H1 (cell line): ENCODE measurements at regions not wholly inside any gene's neighbourhood (a gene's known extent, or its start where the extent isn't known, plus 50 kb on each side); places are given as distances from the start of the nearest gene placed in this dataset.

Experiments used
- CTCF ChIA-PET: fragments of 300-600 bp; sonication (Branson Sonifier 250); formaldehyde crosslinking; loops from one replicate; lab custom pipeline; 2021; ENCODE audit not compliant: partially characterized antibody; lab: Charles Lee
- POLR2A ChIA-PET: fragments of 300-600 bp; sonication (Branson Sonifier 250); formaldehyde crosslinking; loops from one replicate; lab custom pipeline; 2021; ENCODE audit warnings: inconsistent platforms; ENCODE audit not compliant: partially characterized antibody; lab: Charles Lee
- DNase-seq, 2 experiments: peaks; one replicate each; pipeline versions ENCODE4 v3.0.0 to v3.0.0-alpha.2; 2010 to 2022; ENCODE audit warnings: low spot score in 2 of 2, low read depth in 1 of 2, mixed read lengths in 1 of 2
- FAIRE-seq: peaks from 2 replicates; lab custom pipeline; 2011; peaks lifted over from hg19 to GRCh38; lab: Jason Lieb, UNC
- H2AFZ ChIP-seq: 2 replicates; pipeline ENCODE4 v1.8.1; 2012; ENCODE audit warnings: low read length, inconsistent platforms
- H2AK5ac ChIP-seq: 2 replicates; pipeline ENCODE4 v1.6.1; 2013; ENCODE audit warnings: low read depth, low read length
- H2BK120ac ChIP-seq: replicated peaks from 2 replicates; pipeline ENCODE3; 2013; ENCODE audit warnings: low read depth, low read length, inconsistent platforms
- H2BK12ac ChIP-seq: 2 replicates; pipeline ENCODE4 v1.6.1; 2013; ENCODE audit warnings: low read depth, low read length
- H2BK15ac ChIP-seq: 2 replicates; pipeline ENCODE4 v1.6.1; 2013; ENCODE audit warnings: low read length
- H2BK20ac ChIP-seq: 2 replicates; pipeline ENCODE4 v1.6.1; 2013; ENCODE audit warnings: low read length
- H2BK5ac ChIP-seq: 2 replicates; pipeline ENCODE4 v1.6.1; 2013; ENCODE audit warnings: low read depth, low read length
- H3K14ac ChIP-seq: 2 replicates; pipeline ENCODE4 v1.6.1; 2013; ENCODE audit warnings: inconsistent platforms; ENCODE audit not compliant: insufficient read length
- H3K18ac ChIP-seq: 2 replicates; pipeline ENCODE4 v1.6.1; 2013; ENCODE audit warnings: low read length; ENCODE audit errors: extremely low read depth
- H3K23ac ChIP-seq: 2 replicates; pipeline ENCODE4 v1.6.1; 2013; ENCODE audit warnings: inconsistent platforms; ENCODE audit not compliant: insufficient read length
- H3K23me2 ChIP-seq: 2 replicates; pipeline ENCODE4 v1.6.1; 2013; ENCODE audit warnings: low read depth, low read length
- H3K27ac ChIP-seq: 2 replicates; pipeline ENCODE4 v1.6.1; 2011; ENCODE audit warnings: low read depth, low read length, inconsistent platforms
- H3K27me3 ChIP-seq, 4 experiments: replicated peaks in 1 of 4; 1 replicate in 1 of 4; 2 replicates in 3 of 4; pipeline versions ENCODE4 v1.6.1 to v1.8.1; 2011 to 2013; ENCODE audit warnings: low read length in 3 of 4, mild to moderate bottlenecking in 3 of 4, inconsistent platforms in 2 of 4, mixed read lengths in 2 of 4, moderate library complexity in 1 of 4; ENCODE audit not compliant: control insufficient read depth in 3 of 4, insufficient read depth in 3 of 4; ENCODE audit errors: extremely low read depth in 1 of 4
- H3K36me3 ChIP-seq, 4 experiments: 2 replicates each; pipeline versions ENCODE4 v1.6.1 to v1.8.1; 2011 to 2013; ENCODE audit warnings: mild to moderate bottlenecking in 4 of 4, low read length in 3 of 4, moderate library complexity in 2 of 4, control low read depth in 1 of 4, inconsistent platforms in 1 of 4; ENCODE audit not compliant: insufficient read depth in 4 of 4, control insufficient read depth in 2 of 4
- H3K4ac ChIP-seq: replicated peaks from 2 replicates; pipeline ENCODE3; 2013; ENCODE audit warnings: low read length, low read depth, mixed read lengths, inconsistent platforms; ENCODE audit not compliant: insufficient read length
- H3K4me1 ChIP-seq, 4 experiments: replicated peaks in 1 of 4; 1 replicate in 1 of 4; 2 replicates in 3 of 4; pipeline versions ENCODE4 v1.6.1 to v1.8.1; 2011 to 2013; ENCODE audit warnings: low read length in 3 of 4, inconsistent platforms in 2 of 4, mixed read lengths in 1 of 4; ENCODE audit not compliant: insufficient read depth in 4 of 4, control insufficient read depth in 3 of 4
- H3K4me2 ChIP-seq, 2 experiments: 2 replicates each; pipeline versions ENCODE4 v1.6.1 to v1.8.1; 2011 to 2013; ENCODE audit warnings: low read depth in 2 of 2, low read length in 2 of 2, control low read depth in 1 of 2, inconsistent platforms in 1 of 2, mild to moderate bottlenecking in 1 of 2; ENCODE audit not compliant: insufficient read depth in 1 of 2
- H3K4me3 ChIP-seq, 4 experiments: fragments of 200-600, 300-600 bp in 1 of 4; sonication (generic), shearing (Covaris generic), sonication (Bioruptor Twin) in 1 of 4; 2 replicates each; pipeline versions ENCODE4 v1.5.1 to v1.8.1; 2011 to 2016; ENCODE audit warnings: low read length in 4 of 4, low read depth in 3 of 4, control low read depth in 2 of 4, inconsistent platforms in 2 of 4, mild to moderate bottlenecking in 2 of 4, mixed read lengths in 1 of 4, moderate library complexity in 1 of 4; ENCODE audit not compliant: insufficient read depth in 2 of 4; ENCODE audit errors: extremely low read depth in 1 of 4
- H3K56ac ChIP-seq: replicated peaks from 2 replicates; pipeline ENCODE3; 2013; ENCODE audit warnings: low read depth, mild to moderate bottlenecking, mixed read lengths, low read length, inconsistent platforms; ENCODE audit not compliant: insufficient read length
- H3K79me1 ChIP-seq: 2 replicates; pipeline ENCODE4 v1.6.1; 2013; ENCODE audit warnings: low read depth, low read length, control low read depth
- H3K79me2 ChIP-seq, 2 experiments: 2 replicates each; pipeline versions ENCODE4 v1.6.1 to v1.8.1; 2012 to 2013; ENCODE audit warnings: low read length in 2 of 2, mild to moderate bottlenecking in 2 of 2, inconsistent platforms in 1 of 2; ENCODE audit not compliant: insufficient read depth in 2 of 2, control insufficient read depth in 1 of 2
- H3K9ac ChIP-seq, 4 experiments: replicated peaks in 1 of 4; 1 replicate in 1 of 4; 2 replicates in 3 of 4; pipeline versions ENCODE4 v1.6.1 to v1.8.1; 2011 to 2013; ENCODE audit warnings: low read depth in 3 of 4, low read length in 3 of 4, control low read depth in 2 of 4, mild to moderate bottlenecking in 2 of 4, moderate library complexity in 2 of 4, inconsistent platforms in 1 of 4; ENCODE audit errors: extremely low read depth in 1 of 4
- H3K9me3 ChIP-seq, 2 experiments: 2 replicates each; pipeline versions ENCODE4 v1.6.1 to v1.8.1; 2012 to 2013; ENCODE audit warnings: mild to moderate bottlenecking in 2 of 2, moderate library complexity in 2 of 2, control low read depth in 1 of 2, inconsistent platforms in 1 of 2, low read depth in 1 of 2, low read length in 1 of 2, mixed read lengths in 1 of 2; ENCODE audit not compliant: insufficient read depth in 2 of 2
- H4K20me1 ChIP-seq, 2 experiments: replicated peaks in 1 of 2; 2 replicates each; pipeline versions ENCODE3 to v1.8.1; 2011 to 2013; ENCODE audit warnings: inconsistent platforms in 2 of 2, low read length in 2 of 2, mild to moderate bottlenecking in 1 of 2; ENCODE audit not compliant: insufficient read depth in 2 of 2, control insufficient read depth in 1 of 2
- H4K5ac ChIP-seq: 2 replicates; pipeline ENCODE4 v1.6.1; 2013; ENCODE audit warnings: low read length, low read depth, mixed read lengths, inconsistent platforms; ENCODE audit not compliant: insufficient read length
- H4K8ac ChIP-seq: 2 replicates; pipeline ENCODE4 v1.8.0; 2013; ENCODE audit warnings: mild to moderate bottlenecking, moderate library complexity, low read length, inconsistent platforms; ENCODE audit not compliant: insufficient read depth; ENCODE audit errors: extremely low read depth
- H4K91ac ChIP-seq: replicated peaks from 2 replicates; pipeline ENCODE3; 2013; ENCODE audit warnings: low read length, mixed read lengths, inconsistent platforms; ENCODE audit not compliant: insufficient read length
- ASH2L ChIP-seq: fragments of 200-600, 300-600 bp; sonication (generic); IDR thresholded peaks from one replicate; pipeline ENCODE4 v1.7.1; 2017; ENCODE audit warnings: low read length
- ATF3 ChIP-seq: IDR thresholded peaks from 2 replicates; pipeline ENCODE4 v1.6.1; 2011; ENCODE audit warnings: low read depth, mild to moderate bottlenecking, low read length; ENCODE audit not compliant: insufficient read depth
- CEBPB ChIP-seq: IDR thresholded peaks from 2 replicates; pipeline ENCODE4 v1.6.1; 2012; ENCODE audit warnings: low read depth, low read length
- CREB1 ChIP-seq: IDR thresholded peaks from 2 replicates; pipeline ENCODE4 v1.6.1; 2012; ENCODE audit warnings: inconsistent platforms
- CTBP2 ChIP-seq: IDR thresholded peaks from 2 replicates; pipeline ENCODE4 v1.7.0; 2011; ENCODE audit warnings: borderline replicate concordance, mild to moderate bottlenecking, moderate library complexity, mixed read lengths, low read length; ENCODE audit not compliant: insufficient read depth, insufficient read length
- HDAC2 ChIP-seq, 2 experiments: fragments of 300-600 bp in 1 of 2; sonication (generic) in 1 of 2; IDR thresholded peaks; 2 replicates each; pipeline ENCODE4 v1.6.1; 2011 to 2012; ENCODE audit warnings: low read depth in 2 of 2, low read length in 2 of 2, mild to moderate bottlenecking in 2 of 2, moderate library complexity in 2 of 2, borderline replicate concordance in 1 of 2, inconsistent platforms in 1 of 2
- JUN ChIP-seq: IDR thresholded peaks from 2 replicates; pipeline ENCODE4 v1.6.1; 2011; ENCODE audit warnings: low read depth, mild to moderate bottlenecking, improper control_type of control experiment, low read length
- PHF8 ChIP-seq: fragments of 200-600 bp; sonication (generic); conservative IDR thresholded peaks from 2 replicates; pipeline ENCODE4 v1.7.1; 2012; ENCODE audit warnings: low read depth, mild to moderate bottlenecking, inconsistent platforms, low read length, moderate library complexity
- RNF2 ChIP-seq: fragments of 200-900, 300-1000 bp; sonication (generic); IDR thresholded peaks from 2 replicates; pipeline ENCODE4 v1.7.1; 2016; ENCODE audit warnings: borderline replicate concordance, low read depth, mild to moderate bottlenecking, antibody characterized with exemption, low read length; ENCODE audit not compliant: poor library complexity, severe bottlenecking; ENCODE audit errors: missing control alignments
- RXRA ChIP-seq: IDR thresholded peaks from 2 replicates; pipeline ENCODE4 v1.6.1; 2011; ENCODE audit warnings: low read depth, mild to moderate bottlenecking, low read length, moderate library complexity; ENCODE audit not compliant: insufficient read depth
- SIN3A ChIP-seq, 2 experiments: IDR thresholded peaks in 1 of 2; conservative IDR thresholded peaks in 1 of 2; 2 replicates each; pipeline ENCODE4 v1.6.1; 2011 to 2012; ENCODE audit warnings: low read length in 2 of 2, improper control_type of control experiment in 1 of 2, low read depth in 1 of 2, mild to moderate bottlenecking in 1 of 2
- SRF ChIP-seq: IDR thresholded peaks from 2 replicates; pipeline ENCODE4 v1.6.1; 2011; ENCODE audit warnings: mild to moderate bottlenecking, low read depth, low read length, moderate library complexity
- SUZ12 ChIP-seq: fragments of 200-600 bp; sonication (generic); IDR thresholded peaks from 2 replicates; pipeline ENCODE4 v1.6.1; 2012; ENCODE audit warnings: mild to moderate bottlenecking, inconsistent platforms, low read length, moderate library complexity, mixed read lengths
- TAF7 ChIP-seq: optimal IDR thresholded peaks from 2 replicates; pipeline ENCODE3; 2011; ENCODE audit warnings: low read depth, mild to moderate bottlenecking, inconsistent platforms, low read length, moderate library complexity, borderline replicate concordance
- WGBS, 2 experiments: shearing (Covaris generic) in 1 of 2; methylation state at CpG; one replicate each; pipeline versions ENCODE4 v1.1.6 to v1.1.7; 2013 to 2015; ENCODE audit warnings: low lambda C conversion rate in 2 of 2, mixed read lengths in 2 of 2, inconsistent platforms in 1 of 2, low coverage in 1 of 2, missing lambda C conversion rate in 1 of 2; ENCODE audit not compliant: insufficient replicate concordance in 2 of 2, insufficient coverage in 1 of 2, insufficient read length in 1 of 2; ENCODE audit errors: extremely low coverage in 1 of 2, missing lambda C conversion rate in 1 of 2; 5-methylcytosine and 5-hydroxymethylcytosine counted together

GRCh38 chr2:66854298-66854697 is 419.4 kb downstream of the MEIS1 start:
- no peak for DNase-seq
- Histone ChIP-seq H3K14ac (no peak overlapping the region), H3K79me2 (no peaks in the 10 kb centered on the region), H4K5ac (no peak overlapping the region), H2BK15ac (no peak overlapping the region), H3K4me2 (no peak overlapping the region), H3K9ac (no peak overlapping the region), H3K4ac (no peak overlapping the region), H2BK120ac (no peak overlapping the region), H3K9me3 (no peaks in the 10 kb centered on the region), H2BK12ac (no peak overlapping the region), H2BK5ac (no peak overlapping the region), H3K23ac (no peak overlapping the region), H4K8ac (no peak overlapping the region), H3K56ac (no peak overlapping the region), H4K91ac (no peak overlapping the region), H3K4me1 (peaks cover 0 to 2% (median 0%) of the 10 kb centered on the region in 4 experiments; a peak in 2 of 7 replicates), H4K20me1 (no peaks in the 10 kb centered on the region), H3K27ac (no peak overlapping the region), H3K4me3 (no peak overlapping the region), H2BK20ac (no peak overlapping the region), H3K18ac (no peak overlapping the region), H2AFZ (no peak overlapping the region), H3K36me3 (no peaks in the 10 kb centered on the region), H3K79me1 (no peaks in the 10 kb centered on the region), H3K23me2 (no peaks in the 10 kb centered on the region), H3K27me3 (no peaks in the 10 kb centered on the region), H2AK5ac (no peak overlapping the region)
- FAIRE-seq = no peak
- CTCF ChIA-PET = no interaction called here
- 96% methylated on average over 3 of the region's 3 CpGs; no CpG with 5 or more reads in 1 of the 2 experiments for WGBS, 2 experiments
- POLR2A ChIA-PET = no interaction called here
- TF ChIP-seq SRF = no peak
- no peak for TF ChIP-seq SUZ12
- TF ChIP-seq RNF2 = no peak
- TF ChIP-seq ASH2L = no peak
- no peak for TF ChIP-seq CEBPB
- TF ChIP-seq HDAC2 (IDR thresholded peaks at IDR 0.05; ENCODE audit: borderline replicate concordance in 1 of 2, low read depth in 2 of 2, low read length in 2 of 2) = no peak
- no peak for TF ChIP-seq PHF8
- TF ChIP-seq RXRA = no peak
- no peak for TF ChIP-seq CREB1
- no peak for TF ChIP-seq SIN3A (conservative IDR thresholded peaks at IDR 0.05 in 1 of 2, IDR thresholded peaks at IDR 0.05 in 1 of 2; ENCODE audit: low read depth in 1 of 2, low read length in 2 of 2)
- TF ChIP-seq TAF7 = no peak
- TF ChIP-seq CTBP2 = no peak
- TF ChIP-seq JUN = no peak
- no peak for TF ChIP-seq ATF3
